Keratinocyte (primary cell): ENCODE measurements at regions not wholly inside any gene's neighbourhood (a gene's known extent, or its start where the extent isn't known, plus 50 kb on each side); places are given as distances from the start of the nearest gene placed in this dataset.

ENCODE experiments used
- DNase-seq: peaks from one replicate; pipeline ENCODE4 v3.0.0-alpha.2; 2011; ENCODE audit warnings: low read depth, missing footprints, low spot score
- FAIRE-seq: peaks from 2 replicates; lab custom pipeline; 2011; peaks lifted over from hg19 to GRCh38; lab: Jason Lieb, UNC
- H2AFZ ChIP-seq: 2 replicates; pipeline ENCODE4 v1.6.0; 2012; ENCODE audit warnings: low read length, control low read depth, inconsistent platforms; ENCODE audit not compliant: control insufficient read depth
- H3K27ac ChIP-seq: 2 replicates; pipeline ENCODE4 v1.5.1; 2011; ENCODE audit warnings: low read length; ENCODE audit not compliant: control insufficient read depth, insufficient read depth
- H3K27me3 ChIP-seq: 3 replicates; pipeline ENCODE4 v1.6.0; 2011; ENCODE audit warnings: low read length; ENCODE audit not compliant: control insufficient read depth, insufficient read depth; ENCODE audit errors: extremely low read depth
- H3K36me3 ChIP-seq, 2 experiments: 2 replicates in 1 of 2; 3 replicates in 1 of 2; pipeline ENCODE4 v1.5.1; 2011; ENCODE audit warnings: low read length in 2 of 2, mild to moderate bottlenecking in 1 of 2; ENCODE audit not compliant: control insufficient read depth in 2 of 2, insufficient read depth in 2 of 2; ENCODE audit errors: extremely low read depth in 1 of 2
- H3K4me1 ChIP-seq: 3 replicates; pipeline ENCODE4 v1.5.1; 2011; ENCODE audit warnings: low read length; ENCODE audit not compliant: control insufficient read depth, insufficient read depth; ENCODE audit errors: extremely low read depth
- H3K4me2 ChIP-seq: 3 replicates; pipeline ENCODE4 v1.6.0; 2011; ENCODE audit warnings: low read depth, low read length; ENCODE audit not compliant: control insufficient read depth, insufficient read depth; ENCODE audit errors: extremely low read depth
- H3K4me3 ChIP-seq, 3 experiments: fragments of 200-600 bp in 1 of 3; sonication (generic) in 1 of 3; 2 replicates in 2 of 3; 3 replicates in 1 of 3; pipeline ENCODE4 v1.5.1; 2011 to 2016; ENCODE audit warnings: low read length in 3 of 3, mild to moderate bottlenecking in 3 of 3, control low read depth in 2 of 3, inconsistent platforms in 1 of 3, low read depth in 1 of 3, mixed read lengths in 1 of 3, mixed run types in 1 of 3, moderate library complexity in 1 of 3; ENCODE audit not compliant: control insufficient read depth in 2 of 3, insufficient read depth in 2 of 3; ENCODE audit errors: extremely low read depth in 1 of 3
- H3K79me2 ChIP-seq: 2 replicates; pipeline ENCODE4 v1.6.0; 2012; ENCODE audit warnings: low read length; ENCODE audit not compliant: control insufficient read depth, insufficient read depth
- H3K9ac ChIP-seq: 3 replicates; pipeline ENCODE4 v1.6.0; 2011; ENCODE audit warnings: low read length; ENCODE audit not compliant: control insufficient read depth, insufficient read depth; ENCODE audit errors: extremely low read depth
- H3K9me1 ChIP-seq: 3 replicates; pipeline ENCODE4 v1.6.0; 2011; ENCODE audit warnings: low read length; ENCODE audit not compliant: control insufficient read depth, insufficient read depth; ENCODE audit errors: extremely low read depth
- H3K9me3 ChIP-seq: 2 replicates; pipeline ENCODE4 v1.5.1; 2012; ENCODE audit warnings: low read depth, low read length; ENCODE audit not compliant: control insufficient read depth
- H4K20me1 ChIP-seq: 3 replicates; pipeline ENCODE4 v1.6.0; 2011; ENCODE audit warnings: low read length; ENCODE audit not compliant: control insufficient read depth, insufficient read depth; ENCODE audit errors: extremely low read depth
- EZH2 ChIP-seq: IDR thresholded peaks from one replicate; pipeline ENCODE4 v1.6.1; 2012; ENCODE audit warnings: inconsistent platforms, mild to moderate bottlenecking, low read length, moderate library complexity
- dilution Hi-C: fragments of 300-500 bp; cut with MboI; formaldehyde crosslinking; loops from one replicate; pipeline ENCODE4 v1.7.0; 2020; ENCODE audit warnings: low sequenced_read_pairs; ENCODE audit not compliant: extremely low pct_ligation_motif_present
- TF ChIP-seq, protein P1 (sequence below), 3 experiments: IDR thresholded peaks in 1 of 3; conservative IDR thresholded peaks in 1 of 3; optimal IDR thresholded peaks in 1 of 3; 2 replicates in 2 of 3; 3 replicates in 1 of 3; pipeline versions ENCODE3 to v1.5.1; 2011; ENCODE audit warnings: low read length in 3 of 3, mild to moderate bottlenecking in 3 of 3, moderate library complexity in 2 of 3, control low read depth in 1 of 3, inconsistent platforms in 1 of 3; ENCODE audit not compliant: insufficient read depth in 2 of 3; ENCODE audit errors: extremely low read depth in 1 of 3

DNA sequence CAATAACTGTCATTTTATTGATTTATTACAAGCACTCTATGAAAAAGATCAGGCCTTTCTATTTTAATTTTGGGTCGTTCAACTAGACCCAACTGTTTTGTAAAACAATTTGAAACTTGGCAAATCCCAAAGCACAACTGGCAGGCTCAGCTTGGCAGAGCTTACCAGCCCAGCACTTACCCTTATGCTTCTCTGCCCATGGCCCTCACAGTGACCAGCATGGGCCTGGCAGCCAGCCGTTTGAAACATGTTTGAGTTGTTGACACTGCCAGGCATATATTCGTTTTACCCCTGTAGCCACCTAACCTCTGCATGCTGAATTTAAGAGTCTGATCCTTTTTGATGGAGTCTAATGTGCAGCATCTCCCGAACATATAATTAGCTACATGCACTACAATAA is 796.7 kb upstream of the ADGRL2 start:
- H2AFZ ChIP-seq, result no peak overlapping the region
- peaks cover 2% of the 10 kb centered on the region for H3K9me3 ChIP-seq
- TF ChIP-seq, protein P1, sequence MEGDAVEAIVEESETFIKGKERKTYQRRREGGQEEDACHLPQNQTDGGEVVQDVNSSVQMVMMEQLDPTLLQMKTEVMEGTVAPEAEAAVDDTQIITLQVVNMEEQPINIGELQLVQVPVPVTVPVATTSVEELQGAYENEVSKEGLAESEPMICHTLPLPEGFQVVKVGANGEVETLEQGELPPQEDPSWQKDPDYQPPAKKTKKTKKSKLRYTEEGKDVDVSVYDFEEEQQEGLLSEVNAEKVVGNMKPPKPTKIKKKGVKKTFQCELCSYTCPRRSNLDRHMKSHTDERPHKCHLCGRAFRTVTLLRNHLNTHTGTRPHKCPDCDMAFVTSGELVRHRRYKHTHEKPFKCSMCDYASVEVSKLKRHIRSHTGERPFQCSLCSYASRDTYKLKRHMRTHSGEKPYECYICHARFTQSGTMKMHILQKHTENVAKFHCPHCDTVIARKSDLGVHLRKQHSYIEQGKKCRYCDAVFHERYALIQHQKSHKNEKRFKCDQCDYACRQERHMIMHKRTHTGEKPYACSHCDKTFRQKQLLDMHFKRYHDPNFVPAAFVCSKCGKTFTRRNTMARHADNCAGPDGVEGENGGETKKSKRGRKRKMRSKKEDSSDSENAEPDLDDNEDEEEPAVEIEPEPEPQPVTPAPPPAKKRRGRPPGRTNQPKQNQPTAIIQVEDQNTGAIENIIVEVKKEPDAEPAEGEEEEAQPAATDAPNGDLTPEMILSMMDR (optimal IDR thresholded peaks at IDR 0.05 in 1 of 3, IDR thresholded peaks at IDR 0.05 in 1 of 3, conservative IDR thresholded peaks at IDR 0.05 in 1 of 3; ENCODE audit: extremely low read depth in 1 of 3, insufficient read depth in 2 of 3, low read length in 3 of 3), result no peak
- TF ChIP-seq EZH2, result no peak
- H3K9me1 ChIP-seq, result no peaks in the 10 kb centered on the region
- no peak overlapping the region for H3K4me3 ChIP-seq
- no peaks in the 10 kb centered on the region for H4K20me1 ChIP-seq
- FAIRE-seq, result no peak
- H3K27me3 ChIP-seq, result no peaks in the 10 kb centered on the region
- DNase-seq, result no peak
- no peak overlapping the region for H3K9ac ChIP-seq
- dilution Hi-C loops, result no loop called here
- H3K79me2 ChIP-seq, result no peaks in the 10 kb centered on the region
- no peak overlapping the region for H3K27ac ChIP-seq
- H3K4me1 ChIP-seq, result no peaks in the 10 kb centered on the region
- H3K4me2 ChIP-seq, result no peak overlapping the region
- H3K36me3 ChIP-seq, result no peaks in the 10 kb centered on the region

DNA sequence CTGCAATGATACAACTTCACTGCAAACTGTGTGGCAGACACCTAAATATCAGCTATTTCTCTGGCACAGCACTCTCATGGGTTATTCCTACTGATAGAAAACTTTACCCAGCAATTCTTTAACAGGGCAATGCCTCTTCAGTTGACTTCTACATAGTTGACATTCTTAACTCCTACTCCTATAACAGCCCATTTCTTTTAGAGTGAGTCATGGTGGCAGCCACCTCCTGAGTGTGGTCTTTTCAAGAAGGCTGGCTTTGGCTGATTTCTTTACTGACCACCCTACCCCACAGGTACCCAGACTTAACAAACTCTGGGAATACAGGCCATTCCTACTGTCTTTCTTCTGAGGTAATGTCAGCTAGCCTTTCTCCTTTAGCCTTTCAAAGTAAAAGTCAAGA is 805.8 kb upstream of the ADGRL2 start:
- no peak for FAIRE-seq
- dilution Hi-C loops, result no loop called here

More for the DNA sequence above, 805.8 kb upstream of the ADGRL2 start:
- Histone ChIP-seq H4K20me1 (no peaks in the 10 kb centered on the region), H3K27me3 (no peaks in the 10 kb centered on the region), H3K36me3 (no peaks in the 10 kb centered on the region), H3K4me2 (no peak overlapping the region), H3K27ac (no peak overlapping the region), H2AFZ (no peak overlapping the region), H3K9ac (no peak overlapping the region), H3K9me3 (no peaks in the 10 kb centered on the region), H3K4me1 (no peaks in the 10 kb centered on the region), H3K9me1 (no peaks in the 10 kb centered on the region), H3K4me3 (no peak overlapping the region), H3K79me2 (no peaks in the 10 kb centered on the region)
- TF ChIP-seq, protein P1 (optimal IDR thresholded peaks at IDR 0.05 in 1 of 3, IDR thresholded peaks at IDR 0.05 in 1 of 3, conservative IDR thresholded peaks at IDR 0.05 in 1 of 3; ENCODE audit: extremely low read depth in 1 of 3, insufficient read depth in 2 of 3, low read length in 3 of 3), result no peak
- TF ChIP-seq EZH2, result no peak
- no peak for DNase-seq
